NK-92 (cell line): ENCODE measurements at regions not wholly inside any gene's neighbourhood (a gene's known extent, or its start where the extent isn't known, plus 50 kb on each side); places are given as distances from the start of the nearest gene placed in this dataset.
A peak's percentile ranks its signal among the peaks of the same experiment; 100 is the strongest.

Experiments used
- DNase-seq: peaks from one replicate; lab custom pipeline; 2025; ENCODE audit not compliant: unreplicated experiment; lab: John Stamatoyannopoulos, UW

GRCh38 chrX:95585321-95585720 is 1099.3 kb upstream of the DIAPH2 start:
- no peak for DNase-seq

GRCh38 chrX:95612350-95612749 is 1072.3 kb upstream of the DIAPH2 start:
- DNase-seq = no peak

GRCh38 chrX:95622200-95622599 is 1062.4 kb upstream of the DIAPH2 start:
- DNase-seq = no peak

GRCh38 chrX:95626748-95627147 is 1057.9 kb upstream of the DIAPH2 start:
- no peak for DNase-seq

- no peak for DNase-seq
These were observed 1055.8 kb upstream of the DIAPH2 start for GRCh38 chrX:95628796-95629195.

- DNase-seq = no peak
These were observed 1054.9 kb upstream of the DIAPH2 start for GRCh38 chrX:95629737-95630136.

- DNase-seq = no peak
These were observed 1044.4 kb upstream of the DIAPH2 start for GRCh38 chrX:95640226-95640625.

GRCh38 chrX:95645738-95646137 is 1038.9 kb upstream of the DIAPH2 start:
- no peak for DNase-seq

GRCh38 chrX:95662200-95662599 is 1022.4 kb upstream of the DIAPH2 start:
- no peak for DNase-seq

- no peak for DNase-seq
These were observed 1018.6 kb upstream of the DIAPH2 start for GRCh38 chrX:95666056-95666455.

GRCh38 chrX:95675011-95675410 is 1009.6 kb upstream of the DIAPH2 start:
- no peak for DNase-seq

- no peak for DNase-seq
These were observed 1008.8 kb upstream of the DIAPH2 start for GRCh38 chrX:95675794-95676193.

- DNase-seq = no peak
These were observed 1006.0 kb upstream of the DIAPH2 start for GRCh38 chrX:95678679-95679078.

- DNase-seq = no peak
These were observed 991.3 kb upstream of the DIAPH2 start for GRCh38 chrX:95693365-95693764.

GRCh38 chrX:95703696-95704095 is 980.9 kb upstream of the DIAPH2 start:
- no peak for DNase-seq

- no peak for DNase-seq
These were observed 967.8 kb upstream of the DIAPH2 start for GRCh38 chrX:95716841-95717240.

- no peak for DNase-seq
These were observed 965.9 kb upstream of the DIAPH2 start for GRCh38 chrX:95718746-95719145.

GRCh38 chrX:95721011-95721410 is 963.6 kb upstream of the DIAPH2 start:
- DNase-seq = no peak

GRCh38 chrX:95728446-95728845 is 956.2 kb upstream of the DIAPH2 start:
- no peak for DNase-seq

- DNase-seq = no peak
These were observed 955.2 kb upstream of the DIAPH2 start for GRCh38 chrX:95729401-95729800.

GRCh38 chrX:95733426-95733825 is 951.2 kb upstream of the DIAPH2 start:
- DNase-seq = peak; percentile 0

GRCh38 chrX:95754411-95754810 is 930.2 kb upstream of the DIAPH2 start:
- no peak for DNase-seq

GRCh38 chrX:95760356-95760755 is 924.3 kb upstream of the DIAPH2 start:
- no peak for DNase-seq

GRCh38 chrX:95762716-95763115 is 921.9 kb upstream of the DIAPH2 start:
- DNase-seq = no peak
